DOHH2 (cell line): ENCODE measurements at regions not wholly inside any gene's neighbourhood (a gene's known extent, or its start where the extent isn't known, plus 50 kb on each side); places are given as distances from the start of the nearest gene placed in this dataset.
"Not testable (repeated sequence)": the region's sequence is repeated elsewhere in the genome, so short reads cannot be mapped to it uniquely, and the experiment has no call there.

Source experiments
- H3F3A ChIP-seq: fragments of 200-600 bp; sonication (generic), shearing (Covaris generic); 2 replicates; pipeline ENCODE4 v1.6.0; 2016; ENCODE audit warnings: antibody characterized with exemption, mild to moderate bottlenecking; ENCODE audit not compliant: control insufficient read depth, insufficient read depth
- H3K27ac ChIP-seq: fragments of 200-600 bp; sonication (generic); 2 replicates; pipeline ENCODE4 v1.5.1; 2014; ENCODE audit warnings: low read depth, mild to moderate bottlenecking, low read length, moderate library complexity
- H3K27me3 ChIP-seq: fragments of 200-600 bp; sonication (generic); 2 replicates; pipeline ENCODE4 v1.6.1; 2014; ENCODE audit warnings: mild to moderate bottlenecking, low read length, mixed read lengths; ENCODE audit not compliant: control insufficient read depth
- H3K36me3 ChIP-seq: fragments of 200-600 bp; sonication (generic); 2 replicates; pipeline ENCODE4 v1.6.1; 2014; ENCODE audit warnings: mild to moderate bottlenecking, low read length, moderate library complexity, mixed read lengths; ENCODE audit not compliant: control insufficient read depth
- H3K4me1 ChIP-seq: fragments of 200-600 bp; sonication (generic); 2 replicates; pipeline ENCODE4 v1.6.1; 2014; ENCODE audit warnings: mild to moderate bottlenecking, low read length, mixed read lengths; ENCODE audit not compliant: control insufficient read depth
- H3K4me2 ChIP-seq: fragments of 200-600 bp; sonication (generic); 2 replicates; pipeline ENCODE4 v1.6.0; 2014; ENCODE audit warnings: mild to moderate bottlenecking, low read length, moderate library complexity
- H3K4me3 ChIP-seq: fragments of 200-600 bp; sonication (generic); 2 replicates; pipeline ENCODE4 v1.5.1; 2014; ENCODE audit warnings: mild to moderate bottlenecking, low read length, mixed read lengths
- H3K79me2 ChIP-seq: fragments of 200-600 bp; sonication (generic); 2 replicates; pipeline ENCODE4 v1.6.1; 2014; ENCODE audit warnings: mild to moderate bottlenecking, low read length, mixed read lengths; ENCODE audit not compliant: control insufficient read depth
- H3K9me2 ChIP-seq: fragments of 200-600 bp; sonication (generic); replicated peaks from 2 replicates; pipeline ENCODE4 v1.6.1; 2014; ENCODE audit warnings: mild to moderate bottlenecking, low read length, mixed read lengths; ENCODE audit not compliant: control insufficient read depth
- H3K9me3 ChIP-seq: fragments of 200-600 bp; sonication (generic); 2 replicates; pipeline ENCODE4 v1.6.1; 2014; ENCODE audit warnings: antibody characterized with exemption, low read length, mixed read lengths; ENCODE audit not compliant: control insufficient read depth, insufficient read depth
- H4K20me1 ChIP-seq: fragments of 200-600 bp; sonication (generic); 2 replicates; pipeline ENCODE4 v1.6.0; 2014; ENCODE audit warnings: low read depth, mild to moderate bottlenecking, antibody characterized with exemption, low read length, moderate library complexity; ENCODE audit not compliant: control insufficient read depth, insufficient read depth
- CTCF ChIP-seq: fragments of 200-600 bp; sonication (generic); IDR thresholded peaks from one replicate; pipeline ENCODE4 v1.5.1; 2014; ENCODE audit warnings: antibody characterized with exemption, mild to moderate bottlenecking, low read depth, low read length; ENCODE audit not compliant: poor library complexity, severe bottlenecking
- EZH2phosphoT487 ChIP-seq: fragments of 200-600 bp; sonication (generic); IDR thresholded peaks from 2 replicates; pipeline ENCODE4 v1.6.1; 2017; ENCODE audit warnings: borderline replicate concordance, mild to moderate bottlenecking, antibody characterized with exemption, low read length, moderate library complexity, mixed read lengths

GRCh38 chr7:57653262-57653830 lies 203.4 kb downstream of the ZNF716 start:
- Histone ChIP-seq H3K27ac (no peak overlapping the region), H3K4me2 (no peak overlapping the region), H3K9me2 (no peaks in the 10 kb centered on the region), H4K20me1 (no peaks in the 10 kb centered on the region), H3K9me3 (peaks cover 41% of the 10 kb centered on the region; the same call in 1 of the 2 replicates), H3K4me1 (no peaks in the 10 kb centered on the region), H3K4me3 (no peak overlapping the region), H3F3A (no peaks in the 10 kb centered on the region), H3K79me2 (no peaks in the 10 kb centered on the region), H3K36me3 (no peaks in the 10 kb centered on the region), H3K27me3 (no peaks in the 10 kb centered on the region)
- TF ChIP-seq EZH2phosphoT487 (no peak), CTCF (no peak)

GRCh38 chr7:57655156-57655871 lies 205.3 kb downstream of the ZNF716 start:
- H3K4me2 ChIP-seq: not testable (repeated sequence)

GRCh38 chr7:57659226-57659625 lies 209.2 kb downstream of the ZNF716 start:
- not testable (repeated sequence) for H4K20me1 ChIP-seq, H3F3A ChIP-seq, H3K36me3 ChIP-seq, H3K4me3 ChIP-seq, H3K9me2 ChIP-seq, H3K4me2 ChIP-seq, H3K27me3 ChIP-seq, H3K27ac ChIP-seq, H3K79me2 ChIP-seq, H3K4me1 ChIP-seq, H3K9me3 ChIP-seq

More at GRCh38 chr7:57655156-57655871, 205.3 kb downstream of the ZNF716 start:
- H3K36me3 ChIP-seq, H3K27me3 ChIP-seq, H3K79me2 ChIP-seq, H3K4me3 ChIP-seq, H4K20me1 ChIP-seq, H3K9me2 ChIP-seq, H3F3A ChIP-seq, H3K27ac ChIP-seq, H3K4me1 ChIP-seq: not testable (repeated sequence)
- H3K9me3 ChIP-seq: peaks cover 25% of the 10 kb centered on the region; the same call in 1 of the 2 replicates

- not testable (repeated sequence) for H3F3A ChIP-seq, H3K9me2 ChIP-seq, H3K9me3 ChIP-seq, H3K27me3 ChIP-seq, H3K27ac ChIP-seq, H3K4me1 ChIP-seq, H3K36me3 ChIP-seq, H3K4me2 ChIP-seq, H3K4me3 ChIP-seq, H4K20me1 ChIP-seq, H3K79me2 ChIP-seq
These were observed 227.0 kb downstream of the ZNF716 start for GRCh38 chr7:57676928-57677327.

- no peaks in the 10 kb centered on the region for H3F3A ChIP-seq
- no peak overlapping the region for H3K4me3 ChIP-seq
- H3K27me3 ChIP-seq: no peaks in the 10 kb centered on the region
- H3K36me3 ChIP-seq: no peaks in the 10 kb centered on the region
- no peaks in the 10 kb centered on the region for H3K4me1 ChIP-seq
- H3K79me2 ChIP-seq: no peaks in the 10 kb centered on the region
- H3K4me2 ChIP-seq: no peak overlapping the region
- no peak for TF ChIP-seq CTCF
- TF ChIP-seq EZH2phosphoT487: no peak
- H3K9me3 ChIP-seq: no peaks in the 10 kb centered on the region
- no peaks in the 10 kb centered on the region for H3K9me2 ChIP-seq
- H3K27ac ChIP-seq: no peak overlapping the region
- no peaks in the 10 kb centered on the region for H4K20me1 ChIP-seq
These were observed 235.4 kb downstream of the ZNF716 start for GRCh38 chr7:57685418-57685817.
